ENCODE measurements at regions not wholly inside any gene's neighbourhood (a gene's known extent, or its start where the extent isn't known, plus 50 kb on each side); places are given as distances from the start of the nearest gene placed in this dataset.
A peak's percentile ranks its signal among the peaks of the same experiment; 100 is the strongest.

DNA sequence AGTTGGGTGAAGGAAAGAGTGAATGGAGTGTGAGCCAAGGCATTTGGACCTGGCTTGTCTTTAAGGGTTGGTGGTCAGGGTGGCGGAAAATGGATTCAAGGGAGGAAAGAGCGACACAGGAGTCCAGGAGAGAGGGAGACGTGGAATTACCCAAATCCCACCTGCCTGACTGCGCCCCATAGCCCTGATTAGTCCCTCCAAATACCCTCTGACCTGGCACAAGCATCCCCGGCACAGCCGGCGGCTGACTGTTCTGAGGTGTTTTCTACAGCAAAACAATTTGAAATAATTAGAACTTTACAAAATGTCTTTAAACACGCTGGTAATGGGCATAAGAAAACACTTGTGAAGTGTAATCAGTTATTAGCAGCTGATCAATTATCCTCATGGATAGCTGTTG lies 175.8 kb downstream of the PHETA1 start:
- H3K79me2 ChIP-seq (replicated peaks; ENCODE audit: insufficient read depth) = no peaks in the 10 kb centered on the region
- peaks cover 30% of the 10 kb centered on the region for H3K4me1 Mint-ChIP-seq
- H3K27ac ChIP-seq (ENCODE audit: low read depth) = no peak overlapping the region; the same call in 1 of the 2 replicates
- H3F3A ChIP-seq (replicated peaks; ENCODE audit: low read depth) = no peaks in the 10 kb centered on the region
- TF ChIP-seq, protein P1, sequence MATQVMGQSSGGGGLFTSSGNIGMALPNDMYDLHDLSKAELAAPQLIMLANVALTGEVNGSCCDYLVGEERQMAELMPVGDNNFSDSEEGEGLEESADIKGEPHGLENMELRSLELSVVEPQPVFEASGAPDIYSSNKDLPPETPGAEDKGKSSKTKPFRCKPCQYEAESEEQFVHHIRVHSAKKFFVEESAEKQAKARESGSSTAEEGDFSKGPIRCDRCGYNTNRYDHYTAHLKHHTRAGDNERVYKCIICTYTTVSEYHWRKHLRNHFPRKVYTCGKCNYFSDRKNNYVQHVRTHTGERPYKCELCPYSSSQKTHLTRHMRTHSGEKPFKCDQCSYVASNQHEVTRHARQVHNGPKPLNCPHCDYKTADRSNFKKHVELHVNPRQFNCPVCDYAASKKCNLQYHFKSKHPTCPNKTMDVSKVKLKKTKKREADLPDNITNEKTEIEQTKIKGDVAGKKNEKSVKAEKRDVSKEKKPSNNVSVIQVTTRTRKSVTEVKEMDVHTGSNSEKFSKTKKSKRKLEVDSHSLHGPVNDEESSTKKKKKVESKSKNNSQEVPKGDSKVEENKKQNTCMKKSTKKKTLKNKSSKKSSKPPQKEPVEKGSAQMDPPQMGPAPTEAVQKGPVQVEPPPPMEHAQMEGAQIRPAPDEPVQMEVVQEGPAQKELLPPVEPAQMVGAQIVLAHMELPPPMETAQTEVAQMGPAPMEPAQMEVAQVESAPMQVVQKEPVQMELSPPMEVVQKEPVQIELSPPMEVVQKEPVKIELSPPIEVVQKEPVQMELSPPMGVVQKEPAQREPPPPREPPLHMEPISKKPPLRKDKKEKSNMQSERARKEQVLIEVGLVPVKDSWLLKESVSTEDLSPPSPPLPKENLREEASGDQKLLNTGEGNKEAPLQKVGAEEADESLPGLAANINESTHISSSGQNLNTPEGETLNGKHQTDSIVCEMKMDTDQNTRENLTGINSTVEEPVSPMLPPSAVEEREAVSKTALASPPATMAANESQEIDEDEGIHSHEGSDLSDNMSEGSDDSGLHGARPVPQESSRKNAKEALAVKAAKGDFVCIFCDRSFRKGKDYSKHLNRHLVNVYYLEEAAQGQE (IDR thresholded peaks at IDR 0.05; ENCODE audit: unreplicated experiment) = no peak
- TF ChIP-seq CREB1 (CRISPR knock-in tag; IDR thresholded peaks at IDR 0.05; ENCODE audit: low read depth) (no peak), JUNB (IDR thresholded peaks at IDR 0.05; ENCODE audit: unreplicated experiment) (no peak), NANOG (IDR thresholded peaks at IDR 0.05; ENCODE audit: borderline replicate concordance) (no peak), STAT1 (IDR thresholded peaks at IDR 0.05; ENCODE audit: unreplicated experiment) (no peak), EZH2phosphoT487 (IDR thresholded peaks at IDR 0.05; ENCODE audit: unreplicated experiment) (no peak), ZNF114 (CRISPR knock-in tag; IDR thresholded peaks at IDR 0.05) (no peak), EZH2 (IDR thresholded peaks at IDR 0.05; ENCODE audit: low read depth, unreplicated experiment) (no peak), POLR2AphosphoS5 (IDR thresholded peaks at IDR 0.05; ENCODE audit: low read depth) (no peak), ZNF331 (CRISPR knock-in tag; IDR thresholded peaks at IDR 0.05; ENCODE audit: low read depth) (no peak)
- TF ChIP-seq, protein P2, sequence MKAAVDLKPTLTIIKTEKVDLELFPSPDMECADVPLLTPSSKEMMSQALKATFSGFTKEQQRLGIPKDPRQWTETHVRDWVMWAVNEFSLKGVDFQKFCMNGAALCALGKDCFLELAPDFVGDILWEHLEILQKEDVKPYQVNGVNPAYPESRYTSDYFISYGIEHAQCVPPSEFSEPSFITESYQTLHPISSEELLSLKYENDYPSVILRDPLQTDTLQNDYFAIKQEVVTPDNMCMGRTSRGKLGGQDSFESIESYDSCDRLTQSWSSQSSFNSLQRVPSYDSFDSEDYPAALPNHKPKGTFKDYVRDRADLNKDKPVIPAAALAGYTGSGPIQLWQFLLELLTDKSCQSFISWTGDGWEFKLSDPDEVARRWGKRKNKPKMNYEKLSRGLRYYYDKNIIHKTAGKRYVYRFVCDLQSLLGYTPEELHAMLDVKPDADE (IDR thresholded peaks at IDR 0.05) = no peak
- TF ChIP-seq, protein P3, sequence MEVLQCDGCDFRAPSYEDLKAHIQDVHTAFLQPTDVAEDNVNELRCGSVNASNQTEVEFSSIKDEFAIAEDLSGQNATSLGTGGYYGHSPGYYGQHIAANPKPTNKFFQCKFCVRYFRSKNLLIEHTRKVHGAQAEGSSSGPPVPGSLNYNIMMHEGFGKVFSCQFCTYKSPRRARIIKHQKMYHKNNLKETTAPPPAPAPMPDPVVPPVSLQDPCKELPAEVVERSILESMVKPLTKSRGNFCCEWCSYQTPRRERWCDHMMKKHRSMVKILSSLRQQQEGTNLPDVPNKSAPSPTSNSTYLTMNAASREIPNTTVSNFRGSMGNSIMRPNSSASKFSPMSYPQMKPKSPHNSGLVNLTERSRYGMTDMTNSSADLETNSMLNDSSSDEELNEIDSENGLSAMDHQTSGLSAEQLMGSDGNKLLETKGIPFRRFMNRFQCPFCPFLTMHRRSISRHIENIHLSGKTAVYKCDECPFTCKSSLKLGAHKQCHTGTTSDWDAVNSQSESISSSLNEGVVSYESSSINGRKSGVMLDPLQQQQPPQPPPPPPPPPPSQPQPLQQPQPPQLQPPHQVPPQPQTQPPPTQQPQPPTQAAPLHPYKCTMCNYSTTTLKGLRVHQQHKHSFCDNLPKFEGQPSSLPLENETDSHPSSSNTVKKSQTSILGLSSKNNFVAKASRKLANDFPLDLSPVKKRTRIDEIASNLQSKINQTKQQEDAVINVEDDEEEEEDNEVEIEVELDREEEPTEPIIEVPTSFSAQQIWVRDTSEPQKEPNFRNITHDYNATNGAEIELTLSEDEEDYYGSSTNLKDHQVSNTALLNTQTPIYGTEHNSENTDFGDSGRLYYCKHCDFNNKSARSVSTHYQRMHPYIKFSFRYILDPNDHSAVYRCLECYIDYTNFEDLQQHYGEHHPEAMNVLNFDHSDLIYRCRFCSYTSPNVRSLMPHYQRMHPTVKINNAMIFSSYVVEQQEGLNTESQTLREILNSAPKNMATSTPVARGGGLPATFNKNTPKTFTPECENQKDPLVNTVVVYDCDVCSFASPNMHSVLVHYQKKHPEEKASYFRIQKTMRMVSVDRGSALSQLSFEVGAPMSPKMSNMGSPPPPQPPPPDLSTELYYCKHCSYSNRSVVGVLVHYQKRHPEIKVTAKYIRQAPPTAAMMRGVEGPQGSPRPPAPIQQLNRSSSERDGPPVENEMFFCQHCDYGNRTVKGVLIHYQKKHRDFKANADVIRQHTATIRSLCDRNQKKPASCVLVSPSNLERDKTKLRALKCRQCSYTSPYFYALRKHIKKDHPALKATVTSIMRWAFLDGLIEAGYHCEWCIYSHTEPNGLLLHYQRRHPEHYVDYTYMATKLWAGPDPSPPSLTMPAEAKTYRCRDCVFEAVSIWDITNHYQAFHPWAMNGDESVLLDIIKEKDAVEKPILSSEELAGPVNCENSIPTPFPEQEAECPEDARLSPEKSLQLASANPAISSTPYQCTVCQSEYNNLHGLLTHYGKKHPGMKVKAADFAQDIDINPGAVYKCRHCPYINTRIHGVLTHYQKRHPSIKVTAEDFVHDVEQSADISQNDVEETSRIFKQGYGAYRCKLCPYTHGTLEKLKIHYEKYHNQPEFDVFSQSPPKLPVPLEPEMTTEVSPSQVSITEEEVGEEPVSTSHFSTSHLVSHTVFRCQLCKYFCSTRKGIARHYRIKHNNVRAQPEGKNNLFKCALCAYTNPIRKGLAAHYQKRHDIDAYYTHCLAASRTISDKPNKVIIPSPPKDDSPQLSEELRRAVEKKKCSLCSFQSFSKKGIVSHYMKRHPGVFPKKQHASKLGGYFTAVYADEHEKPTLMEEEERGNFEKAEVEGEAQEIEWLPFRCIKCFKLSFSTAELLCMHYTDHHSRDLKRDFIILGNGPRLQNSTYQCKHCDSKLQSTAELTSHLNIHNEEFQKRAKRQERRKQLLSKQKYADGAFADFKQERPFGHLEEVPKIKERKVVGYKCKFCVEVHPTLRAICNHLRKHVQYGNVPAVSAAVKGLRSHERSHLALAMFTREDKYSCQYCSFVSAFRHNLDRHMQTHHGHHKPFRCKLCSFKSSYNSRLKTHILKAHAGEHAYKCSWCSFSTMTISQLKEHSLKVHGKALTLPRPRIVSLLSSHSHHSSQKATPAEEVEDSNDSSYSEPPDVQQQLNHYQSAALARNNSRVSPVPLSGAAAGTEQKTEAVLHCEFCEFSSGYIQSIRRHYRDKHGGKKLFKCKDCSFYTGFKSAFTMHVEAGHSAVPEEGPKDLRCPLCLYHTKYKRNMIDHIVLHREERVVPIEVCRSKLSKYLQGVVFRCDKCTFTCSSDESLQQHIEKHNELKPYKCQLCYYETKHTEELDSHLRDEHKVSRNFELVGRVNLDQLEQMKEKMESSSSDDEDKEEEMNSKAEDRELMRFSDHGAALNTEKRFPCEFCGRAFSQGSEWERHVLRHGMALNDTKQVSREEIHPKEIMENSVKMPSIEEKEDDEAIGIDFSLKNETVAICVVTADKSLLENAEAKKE (CRISPR knock-in tag; IDR thresholded peaks at IDR 0.05) = no peak
- ATAC-seq = no peak; the same call in 1 of the 3 replicates
- peaks cover 22% of the 10 kb centered on the region for H3K4me1 ChIP-seq (ENCODE audit: insufficient read depth)
- H3K27me3 Mint-ChIP-seq (ENCODE audit: insufficient read depth, low read depth, poor library complexity) = peaks cover 2% of the 10 kb centered on the region
- H4K20me1 ChIP-seq (replicated peaks; ENCODE audit: insufficient read depth) = no peaks in the 10 kb centered on the region; the same call in 1 of the 2 replicates
- no peaks in the 10 kb centered on the region for H3K36me3 ChIP-seq (ENCODE audit: insufficient read depth)
- H3K36me3 Mint-ChIP-seq (ENCODE audit: low read depth) = no peaks in the 10 kb centered on the region
- H3K4me3 ChIP-seq = no peak overlapping the region
- H2AFZ ChIP-seq = no peak overlapping the region
- H3K27me3 ChIP-seq (ENCODE audit: insufficient read depth) = no peaks in the 10 kb centered on the region
- no peak for DNase-seq (ENCODE audit: low spot score)
- no peak overlapping the region; the same call in 2 of the 3 replicates for H3K4me3 Mint-ChIP-seq
- no peaks in the 10 kb centered on the region for H3K9me3 Mint-ChIP-seq
- H3K27ac Mint-ChIP-seq = no peak overlapping the region
- 0 out of 2 replicates have a peak overlapping the region, but pooled peaks have one; percentile 55 for H3K4me2 ChIP-seq
- no peaks in the 10 kb centered on the region for H3K9me2 ChIP-seq (ENCODE audit: insufficient read depth)
